Caco-2 (cell line): ENCODE measurements at regions not wholly inside any gene's neighbourhood (a gene's known extent, or its start where the extent isn't known, plus 50 kb on each side); places are given as distances from the start of the nearest gene placed in this dataset.

Source experiments
- BruUV-seq: library from RNA; stranded (reverse); fragments of 400-500 nt; replicated peaks from 2 replicates; lab custom pipeline; 2021; lab: Mats Ljungman, UMichigan
- CTCF ChIA-PET: fragments of 300-600 bp; sonication (Branson Sonifier 250); formaldehyde crosslinking; loops from one replicate; lab custom pipeline; 2022; ENCODE audit warnings: antibody characterized with exemption; lab: Charles Lee
- POLR2A ChIA-PET: fragments of 300-600 bp; sonication (Branson Sonifier 250); formaldehyde crosslinking; loops from one replicate; lab custom pipeline; 2022; ENCODE audit warnings: antibody characterized with exemption; lab: Charles Lee
- DNase-seq, 2 experiments: peaks; one replicate each; pipeline versions ENCODE4 v3.0.0 to v3.0.0-alpha.2; 2020 to 2022
- H3K27me3 ChIP-seq: replicated peaks from 2 replicates; pipeline ENCODE4 v1.6.0; 2011; ENCODE audit warnings: low read length; ENCODE audit not compliant: control insufficient read depth, insufficient read depth
- H3K36me3 ChIP-seq: 2 replicates; pipeline ENCODE4 v1.5.1; 2011; ENCODE audit warnings: low read length; ENCODE audit not compliant: control insufficient read depth, insufficient read depth
- H3K4me1 ChIP-seq: fragments of 250-450 bp; sonication (Bioruptor Pico); 2 replicates; pipeline ENCODE4 v1.5.1; 2020; ENCODE audit warnings: mild to moderate bottlenecking
- H3K4me3 ChIP-seq: 2 replicates; pipeline ENCODE4 v1.5.1; 2011; ENCODE audit warnings: low read depth, mild to moderate bottlenecking, control low read depth, low read length
- H3K9me3 ChIP-seq: fragments of 250-450 bp; sonication (Bioruptor Pico); 2 replicates; pipeline ENCODE4 v1.5.1; 2020; ENCODE audit warnings: mild to moderate bottlenecking, moderate library complexity
- H3K27ac Mint-ChIP-seq: one replicate; pipeline ENCODE4 v1.8.0; 2022; ENCODE audit warnings: mixed read lengths; ENCODE audit not compliant: unreplicated experiment
- H3K27me3 Mint-ChIP-seq: one replicate; pipeline ENCODE4 v1.8.0; 2022; ENCODE audit warnings: mixed read lengths; ENCODE audit not compliant: insufficient read depth, unreplicated experiment
- H3K36me3 Mint-ChIP-seq: one replicate; pipeline ENCODE4 v1.8.0; 2022; ENCODE audit warnings: mild to moderate bottlenecking, mixed read lengths; ENCODE audit not compliant: insufficient read depth, unreplicated experiment
- H3K4me1 Mint-ChIP-seq: one replicate; pipeline ENCODE4 v1.8.0; 2022; ENCODE audit warnings: low read depth, mixed read lengths; ENCODE audit not compliant: unreplicated experiment
- H3K4me3 Mint-ChIP-seq: one replicate; pipeline ENCODE4 v1.8.0; 2022; ENCODE audit warnings: mild to moderate bottlenecking, moderate library complexity, mixed read lengths; ENCODE audit not compliant: unreplicated experiment
- H3K9me3 Mint-ChIP-seq: one replicate; pipeline ENCODE4 v1.8.0; 2022; ENCODE audit warnings: mixed read lengths; ENCODE audit not compliant: unreplicated experiment
- intact Hi-C: fragments of 100-400 bp; cut with micrococcal nuclease; formaldehyde crosslinking; loops from one replicate; pipeline ENCODE4 v1.10.0; 2022; ENCODE audit not compliant: unreplicated experiment
- TF ChIP-seq, protein P1 (sequence below), 2 experiments: fragments of 200-600 bp in 1 of 2; IDR thresholded peaks; 1 replicate in 1 of 2; 2 replicates in 1 of 2; pipeline versions ENCODE4 v1.5.1 to v1.8.0; 2011 to 2022; ENCODE audit warnings: antibody characterized with exemption in 1 of 2, control low read depth in 1 of 2, inconsistent platforms in 1 of 2, low read depth in 1 of 2, low read length in 1 of 2, mild to moderate bottlenecking in 1 of 2, moderate library complexity in 1 of 2; ENCODE audit not compliant: insufficient read depth in 1 of 2, severe bottlenecking in 1 of 2, unreplicated experiment in 1 of 2

DNA sequence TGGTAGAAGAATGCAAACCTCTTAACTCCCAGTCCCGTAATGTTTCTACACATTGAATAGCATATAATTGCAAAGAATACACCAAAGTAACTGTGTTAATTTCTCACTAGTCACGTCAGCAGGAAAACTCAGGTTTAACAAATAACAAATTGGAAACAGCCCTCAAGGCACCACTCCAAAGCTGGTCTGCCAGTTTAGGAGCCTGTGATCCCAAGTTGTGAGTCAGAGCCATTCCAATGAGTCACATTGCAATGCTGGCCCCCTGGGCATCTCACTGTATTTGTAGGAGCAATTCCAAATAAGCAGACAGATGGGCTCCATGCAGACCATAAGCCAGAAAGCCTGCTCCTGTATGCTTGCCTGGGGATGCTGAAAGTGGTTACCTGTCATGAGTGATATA lies 143.2 kb upstream of the SETBP1 start:
- Mint-ChIP-seq H3K9me3 (no peaks in the 10 kb centered on the region), H3K4me3 (no peak overlapping the region), H3K27me3 (peaks cover 10% of the 10 kb centered on the region), H3K4me1 (no peaks in the 10 kb centered on the region), H3K36me3 (no peaks in the 10 kb centered on the region), H3K27ac (no peak overlapping the region)
- BruUV-seq = no TSS peak
- TF ChIP-seq, protein P1, sequence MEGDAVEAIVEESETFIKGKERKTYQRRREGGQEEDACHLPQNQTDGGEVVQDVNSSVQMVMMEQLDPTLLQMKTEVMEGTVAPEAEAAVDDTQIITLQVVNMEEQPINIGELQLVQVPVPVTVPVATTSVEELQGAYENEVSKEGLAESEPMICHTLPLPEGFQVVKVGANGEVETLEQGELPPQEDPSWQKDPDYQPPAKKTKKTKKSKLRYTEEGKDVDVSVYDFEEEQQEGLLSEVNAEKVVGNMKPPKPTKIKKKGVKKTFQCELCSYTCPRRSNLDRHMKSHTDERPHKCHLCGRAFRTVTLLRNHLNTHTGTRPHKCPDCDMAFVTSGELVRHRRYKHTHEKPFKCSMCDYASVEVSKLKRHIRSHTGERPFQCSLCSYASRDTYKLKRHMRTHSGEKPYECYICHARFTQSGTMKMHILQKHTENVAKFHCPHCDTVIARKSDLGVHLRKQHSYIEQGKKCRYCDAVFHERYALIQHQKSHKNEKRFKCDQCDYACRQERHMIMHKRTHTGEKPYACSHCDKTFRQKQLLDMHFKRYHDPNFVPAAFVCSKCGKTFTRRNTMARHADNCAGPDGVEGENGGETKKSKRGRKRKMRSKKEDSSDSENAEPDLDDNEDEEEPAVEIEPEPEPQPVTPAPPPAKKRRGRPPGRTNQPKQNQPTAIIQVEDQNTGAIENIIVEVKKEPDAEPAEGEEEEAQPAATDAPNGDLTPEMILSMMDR (IDR thresholded peaks at IDR 0.05; ENCODE audit: insufficient read depth in 1 of 2, low read depth in 1 of 2, low read length in 1 of 2, severe bottlenecking in 1 of 2, unreplicated experiment in 1 of 2) = no peak
- ChIA-PET POLR2A (no interaction called here), CTCF (no interaction called here)
- DNase-seq = no peak
- Histone ChIP-seq H3K4me1 (no peaks in the 10 kb centered on the region), H3K27me3 (no peaks in the 10 kb centered on the region), H3K4me3 (no peak overlapping the region), H3K36me3 (no peaks in the 10 kb centered on the region), H3K9me3 (no peaks in the 10 kb centered on the region)
- intact Hi-C loops = no loop called here

DNA sequence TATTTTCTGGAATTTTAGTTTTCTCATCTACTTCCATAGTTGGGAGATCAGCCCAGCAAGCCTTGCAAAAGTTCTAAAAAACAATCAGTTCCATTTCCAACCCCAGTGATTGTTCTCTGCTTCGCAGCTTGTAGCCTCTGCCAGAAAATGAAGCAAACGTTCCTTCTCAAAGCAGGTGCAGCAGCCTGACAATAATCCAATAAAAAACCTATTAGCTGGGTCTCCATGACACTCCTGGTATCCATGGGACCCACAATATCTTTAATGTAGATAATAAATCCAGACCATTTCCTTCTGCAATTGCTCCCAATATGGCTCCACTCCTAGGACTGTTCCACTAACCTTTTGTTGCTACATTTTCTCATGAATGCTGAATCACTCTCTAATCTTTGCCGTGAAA lies 140.8 kb upstream of the SETBP1 start:
- H3K36me3 Mint-ChIP-seq = no peaks in the 10 kb centered on the region
- TF ChIP-seq, protein P1 (IDR thresholded peaks at IDR 0.05; ENCODE audit: insufficient read depth in 1 of 2, low read depth in 1 of 2, low read length in 1 of 2, severe bottlenecking in 1 of 2, unreplicated experiment in 1 of 2) = no peak
- ChIA-PET POLR2A (no interaction called here), CTCF (no interaction called here)
- H3K9me3 Mint-ChIP-seq = no peaks in the 10 kb centered on the region
- no peak overlapping the region for H3K27ac Mint-ChIP-seq
- DNase-seq = no peak
- H3K4me1 ChIP-seq = no peaks in the 10 kb centered on the region
- no peaks in the 10 kb centered on the region for H3K27me3 ChIP-seq
- no TSS peak for BruUV-seq
- no peaks in the 10 kb centered on the region for H3K9me3 ChIP-seq
- H3K4me3 Mint-ChIP-seq = no peak overlapping the region
- H3K4me1 Mint-ChIP-seq = no peaks in the 10 kb centered on the region
- H3K27me3 Mint-ChIP-seq = peaks cover 8% of the 10 kb centered on the region
- no peak overlapping the region for H3K4me3 ChIP-seq
- intact Hi-C loops = no loop called here
- no peaks in the 10 kb centered on the region for H3K36me3 ChIP-seq

GRCh38 chr18:44541159-44541558 lies 139.5 kb upstream of the SETBP1 start:
- TF ChIP-seq, protein P1 (IDR thresholded peaks at IDR 0.05; ENCODE audit: insufficient read depth in 1 of 2, low read depth in 1 of 2, low read length in 1 of 2, severe bottlenecking in 1 of 2, unreplicated experiment in 1 of 2) = no peak
- Histone ChIP-seq H3K4me3 (no peak overlapping the region), H3K27me3 (no peaks in the 10 kb centered on the region), H3K4me1 (no peaks in the 10 kb centered on the region), H3K9me3 (no peaks in the 10 kb centered on the region), H3K36me3 (no peaks in the 10 kb centered on the region)
- DNase-seq = no peak
- CTCF ChIA-PET = no interaction called here
- intact Hi-C loops = no loop called here
- BruUV-seq = no TSS peak
- Mint-ChIP-seq H3K27me3 (peaks cover 2% of the 10 kb centered on the region), H3K4me1 (no peaks in the 10 kb centered on the region), H3K36me3 (no peaks in the 10 kb centered on the region), H3K27ac (no peak overlapping the region), H3K9me3 (no peaks in the 10 kb centered on the region), H3K4me3 (no peak overlapping the region)
- POLR2A ChIA-PET = no interaction called here
